Fibroblast of gingiva (primary cell): ENCODE measurements at regions not wholly inside any gene's neighbourhood (a gene's known extent, or its start where the extent isn't known, plus 50 kb on each side); places are given as distances from the start of the nearest gene placed in this dataset.

ENCODE experiments used
- DNase-seq: peaks from one replicate; pipeline ENCODE4 v3.0.0-alpha.2; 2011; ENCODE audit warnings: low read depth

- DNase-seq: no peak
These were observed 106.7 kb upstream of the SFSWAP start for GRCh38 chr12:131603939-131604795.

DNA sequence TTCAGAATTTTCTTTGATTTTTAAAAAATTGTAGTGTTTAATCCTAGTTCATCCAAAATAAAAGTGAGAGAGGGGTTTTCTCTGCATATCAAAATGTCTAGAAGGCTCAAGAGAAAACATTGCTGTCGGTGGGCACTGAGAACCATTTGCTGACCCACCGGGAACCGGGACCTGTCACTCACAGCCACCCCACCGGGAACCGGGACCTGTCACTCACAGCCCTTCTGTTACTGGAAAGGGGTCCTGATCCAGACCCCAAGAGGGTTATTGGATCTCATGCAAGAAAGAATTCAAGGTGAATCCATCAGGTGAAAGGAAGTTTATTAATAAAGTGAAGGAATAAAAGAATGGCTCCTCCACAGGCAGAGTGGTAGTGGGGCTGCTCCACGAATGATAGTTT, 106.0 kb upstream of the SFSWAP start:
- no peak for DNase-seq

DNA sequence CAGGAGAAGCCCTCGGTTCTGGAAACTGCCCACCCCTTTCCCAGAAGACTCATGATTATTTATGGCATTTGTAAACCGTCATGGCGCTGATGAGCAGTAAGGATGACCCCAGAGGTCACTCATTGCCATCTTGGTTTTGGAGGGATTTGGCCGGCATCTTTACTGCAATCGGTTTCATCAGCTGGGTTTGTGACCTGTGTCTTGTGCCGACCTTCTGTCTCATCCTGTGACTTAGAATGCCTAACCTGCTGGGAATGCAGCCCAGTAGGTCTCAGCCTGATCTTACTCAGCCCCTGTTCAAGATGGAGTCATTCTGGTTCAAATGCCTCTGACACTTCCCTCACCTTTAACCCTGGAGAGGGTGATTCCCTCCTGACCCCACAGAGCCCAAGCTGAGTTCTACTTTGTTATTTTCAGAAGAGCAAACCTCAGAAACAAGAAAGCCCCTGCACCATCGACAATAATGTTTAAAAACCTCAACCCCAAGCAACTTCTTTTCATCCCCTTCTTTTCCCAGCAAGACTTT, 105.5 kb upstream of the SFSWAP start:
- DNase-seq: no peak

- no peak for DNase-seq
These were observed 104.5 kb upstream of the SFSWAP start for GRCh38 chr12:131606218-131606901.

GRCh38 chr12:131607658-131608447, 103.0 kb upstream of the SFSWAP start:
- DNase-seq: no peak

DNA sequence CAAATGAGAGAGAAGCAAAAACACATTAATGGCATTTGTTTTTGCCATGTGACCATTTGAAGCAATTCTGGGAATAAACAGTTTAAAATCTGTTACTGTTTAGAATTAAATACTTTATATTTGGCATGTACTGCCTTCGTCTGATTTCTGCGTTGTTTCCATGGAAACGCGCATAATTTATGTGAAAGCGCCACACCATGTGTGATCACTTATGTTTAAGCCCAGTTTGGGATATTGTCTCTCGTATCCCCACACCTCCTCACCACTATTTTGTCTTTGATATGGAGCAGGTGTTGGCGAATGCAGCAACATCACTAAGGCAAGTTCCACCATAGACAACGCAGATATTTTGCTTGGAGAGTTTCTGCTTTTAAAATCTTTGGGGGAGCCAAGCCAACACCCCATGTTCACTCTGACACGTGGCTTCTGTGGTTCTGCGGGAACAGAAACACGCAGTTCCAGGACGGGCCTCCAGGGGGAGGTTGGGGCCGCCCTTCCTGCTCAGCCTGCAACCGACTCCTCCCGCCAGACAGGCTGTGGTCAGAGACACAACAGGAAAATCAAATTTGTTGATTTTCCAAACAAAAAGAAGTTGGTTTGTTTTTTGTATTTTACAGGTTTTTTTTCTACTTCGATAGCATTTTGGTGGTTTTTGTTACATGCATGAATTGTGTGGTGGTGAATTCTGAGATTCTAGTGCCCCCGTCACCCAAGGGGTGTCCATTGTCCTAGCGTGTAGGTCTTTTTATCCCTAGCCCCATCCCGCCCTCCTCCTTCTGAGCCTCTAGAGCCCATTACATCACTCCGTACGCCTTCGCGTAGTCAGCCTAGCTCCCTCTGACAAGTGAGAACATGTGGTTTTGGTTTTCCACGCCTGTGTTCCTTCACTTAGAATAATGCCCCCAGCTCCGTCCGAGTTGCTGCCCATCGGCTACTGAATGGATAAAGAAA, 101.9 kb upstream of the SFSWAP start:
- DNase-seq: peak; percentile 49

DNA sequence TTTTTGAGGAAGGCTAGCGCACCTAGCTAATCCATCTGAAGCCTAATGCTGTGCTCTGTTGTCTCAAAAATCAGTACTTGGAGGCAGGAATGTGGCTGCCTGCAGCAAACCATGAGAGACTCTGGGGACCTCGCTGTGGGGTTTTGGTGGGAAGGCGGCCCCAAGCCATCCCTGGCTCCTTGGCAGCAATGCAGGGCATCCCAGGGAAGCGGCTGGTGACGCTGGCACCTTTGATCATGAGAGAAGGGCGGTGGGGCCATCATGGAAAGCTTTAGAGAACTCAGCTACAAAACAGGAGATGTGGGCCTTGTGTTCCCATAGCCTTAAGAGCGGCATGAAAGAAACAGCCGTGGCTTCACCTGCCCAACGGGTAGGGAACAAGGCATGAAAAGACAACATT, 101.1 kb upstream of the SFSWAP start:
- DNase-seq: no peak

GRCh38 chr12:131610181-131610580, 100.7 kb upstream of the SFSWAP start:
- DNase-seq: no peak

- no peak for DNase-seq
These were observed 100.0 kb upstream of the SFSWAP start for GRCh38 chr12:131610891-131611290.

DNA sequence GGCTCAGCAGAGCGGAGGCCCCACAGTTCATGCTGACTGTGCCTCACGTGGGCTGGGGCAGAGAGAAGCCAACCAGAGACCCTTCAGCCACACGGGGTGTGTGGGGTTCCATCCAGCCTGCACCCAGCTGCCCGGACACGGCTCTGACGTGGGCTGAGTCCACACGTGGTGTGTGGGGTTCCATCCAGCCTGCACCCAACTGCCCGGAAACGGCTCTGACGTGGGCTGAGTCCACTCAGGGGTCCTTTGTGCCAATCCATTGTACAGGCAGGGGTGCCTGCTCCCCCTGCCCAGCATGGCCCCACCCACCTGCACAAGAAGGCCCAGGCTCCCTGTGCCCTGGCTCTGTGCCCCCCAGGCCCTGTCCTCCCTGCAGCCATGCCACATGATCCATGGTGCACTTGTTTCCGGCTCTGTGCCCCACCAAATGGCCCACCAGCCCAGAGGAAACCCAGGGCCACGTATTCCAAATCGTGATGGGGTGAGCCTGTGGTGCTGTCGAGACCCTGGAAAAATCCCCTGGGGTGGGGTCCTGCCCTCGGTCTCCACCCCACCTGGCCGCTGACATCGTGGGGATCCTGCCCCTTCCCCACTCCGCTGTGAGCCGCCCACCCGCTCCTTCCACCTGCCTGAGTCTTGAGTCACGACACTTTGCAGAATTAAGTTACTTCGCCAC, 99.3 kb upstream of the SFSWAP start:
- no peak for DNase-seq

GRCh38 chr12:131612092-131612755, 98.7 kb upstream of the SFSWAP start:
- DNase-seq: no peak

GRCh38 chr12:131613186-131613585, 97.7 kb upstream of the SFSWAP start:
- DNase-seq: no peak

GRCh38 chr12:131613678-131614077, 97.2 kb upstream of the SFSWAP start:
- no peak for DNase-seq

- DNase-seq: no peak
These were observed 95.4 kb upstream of the SFSWAP start for GRCh38 chr12:131615326-131616042.

DNA sequence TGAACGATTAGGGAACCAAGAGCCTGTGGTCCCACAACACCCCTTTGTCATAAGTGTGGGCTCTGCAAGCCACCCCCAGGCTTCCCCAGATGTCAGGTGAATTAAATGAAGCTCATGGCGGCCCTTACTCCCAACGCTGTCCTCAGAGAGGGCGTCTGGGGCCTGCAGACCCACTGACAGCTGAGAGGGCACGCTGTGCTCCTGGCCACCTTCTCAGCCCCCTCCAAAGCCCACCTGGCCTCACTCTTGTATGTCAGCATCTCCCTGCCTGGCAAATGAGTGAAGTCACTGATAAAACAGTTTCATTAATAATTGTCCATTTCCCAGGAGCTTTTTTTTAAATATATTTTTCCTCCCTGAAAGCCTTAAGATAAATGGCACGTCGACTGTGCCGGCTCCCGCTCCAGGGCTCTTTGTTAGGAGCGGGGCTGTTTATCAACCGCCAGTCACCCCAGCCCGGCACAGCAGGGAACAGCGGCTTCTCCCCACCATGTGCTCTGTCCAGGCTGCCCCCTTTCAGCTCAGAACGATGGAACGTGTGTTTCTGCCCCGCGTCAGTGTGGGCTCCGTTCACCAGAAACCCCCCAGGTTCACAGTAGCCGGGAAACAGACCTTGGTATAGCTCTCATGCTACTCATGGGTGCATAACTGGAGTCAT, 94.7 kb upstream of the SFSWAP start:
- DNase-seq: no peak

DNA sequence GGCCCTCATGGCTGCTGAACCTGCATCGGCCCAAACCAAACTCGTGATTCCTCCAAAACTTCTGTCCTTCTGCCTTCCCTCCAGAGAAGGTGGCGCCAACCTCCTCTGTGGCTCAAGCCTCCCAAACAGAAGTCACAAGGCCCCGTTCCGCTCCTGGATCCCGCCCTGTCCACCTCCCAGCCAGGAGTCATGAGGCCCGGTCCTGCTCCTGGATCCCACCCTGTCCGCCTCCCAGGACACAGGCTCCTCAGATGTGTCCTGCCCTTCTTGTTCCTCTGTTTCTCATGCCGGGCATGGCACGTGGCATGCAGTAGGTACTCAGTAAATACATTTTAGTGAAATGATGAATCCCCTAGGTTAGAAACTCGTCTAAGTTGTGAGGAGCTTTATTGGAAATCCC, 94.2 kb upstream of the SFSWAP start:
- no peak for DNase-seq

GRCh38 chr12:131617179-131617578, 93.7 kb upstream of the SFSWAP start:
- DNase-seq: no peak

DNA sequence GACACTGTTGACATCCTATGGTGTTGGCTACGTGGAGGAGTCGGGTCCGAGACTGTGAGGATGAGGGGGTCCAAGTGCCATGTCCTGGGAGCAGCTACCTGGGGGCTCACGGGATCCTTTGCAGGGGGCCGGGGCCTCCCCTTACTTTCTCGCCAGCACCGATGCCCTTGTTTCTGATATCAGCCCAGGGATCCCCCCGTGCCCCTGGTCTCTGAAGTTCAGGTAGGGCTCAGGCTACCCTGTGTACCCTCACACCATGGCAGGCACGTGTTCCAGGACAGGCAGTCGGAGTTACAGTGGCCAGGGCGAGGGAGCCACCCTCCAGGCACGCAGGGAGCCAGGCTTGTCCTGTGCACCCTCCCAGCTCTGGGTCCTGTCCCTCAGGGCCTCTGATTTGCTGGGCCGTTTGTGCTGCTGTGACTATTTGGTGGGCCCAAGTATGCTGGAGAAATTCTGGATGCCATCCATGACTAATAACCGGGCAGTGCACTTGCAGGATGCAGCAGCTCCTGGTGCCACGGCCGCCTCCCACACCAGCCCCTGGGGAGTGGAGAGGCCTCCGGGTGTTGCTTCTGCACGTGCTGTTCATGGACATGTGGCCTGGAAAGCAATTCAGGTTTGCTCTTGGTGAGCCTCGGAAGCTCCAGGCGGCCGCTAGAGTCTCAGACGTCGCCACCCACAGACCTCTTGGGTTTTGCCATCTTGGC, 93.1 kb upstream of the SFSWAP start:
- DNase-seq: no peak
